Bronchial epithelial cell (primary cell): ENCODE measurements at regions not wholly inside any gene's neighbourhood (a gene's known extent, or its start where the extent isn't known, plus 50 kb on each side); places are given as distances from the start of the nearest gene placed in this dataset.

ENCODE experiments used
- DNase-seq: peaks from one replicate; pipeline ENCODE4 v3.0.0-alpha.2; 2010; ENCODE audit warnings: low read depth
- FAIRE-seq: peaks from 2 replicates; lab custom pipeline; 2011; peaks lifted over from hg19 to GRCh38; lab: Jason Lieb, UNC
- H3K27me3 ChIP-seq: 2 replicates; pipeline ENCODE4 v1.5.1; 2011; ENCODE audit warnings: low read length; ENCODE audit not compliant: control insufficient read depth, insufficient read depth
- H3K36me3 ChIP-seq: 2 replicates; pipeline ENCODE4 v1.5.1; 2011; ENCODE audit warnings: low read length; ENCODE audit not compliant: control insufficient read depth, insufficient read depth
- H3K4me3 ChIP-seq: 2 replicates; pipeline ENCODE4 v1.5.1; 2011; ENCODE audit warnings: mild to moderate bottlenecking, low read depth, low read length, control low read depth
- TF ChIP-seq, protein P1 (sequence below): IDR thresholded peaks from 2 replicates; pipeline ENCODE4 v1.5.1; 2011; ENCODE audit warnings: mild to moderate bottlenecking, moderate library complexity, low read length, control low read depth, inconsistent platforms; ENCODE audit not compliant: insufficient read depth, severe bottlenecking

- FAIRE-seq, result no peak
- Histone ChIP-seq H3K36me3 (no peaks in the 10 kb centered on the region), H3K27me3 (no peaks in the 10 kb centered on the region), H3K4me3 (no peak overlapping the region)
- DNase-seq, result no peak
- TF ChIP-seq, protein P1, sequence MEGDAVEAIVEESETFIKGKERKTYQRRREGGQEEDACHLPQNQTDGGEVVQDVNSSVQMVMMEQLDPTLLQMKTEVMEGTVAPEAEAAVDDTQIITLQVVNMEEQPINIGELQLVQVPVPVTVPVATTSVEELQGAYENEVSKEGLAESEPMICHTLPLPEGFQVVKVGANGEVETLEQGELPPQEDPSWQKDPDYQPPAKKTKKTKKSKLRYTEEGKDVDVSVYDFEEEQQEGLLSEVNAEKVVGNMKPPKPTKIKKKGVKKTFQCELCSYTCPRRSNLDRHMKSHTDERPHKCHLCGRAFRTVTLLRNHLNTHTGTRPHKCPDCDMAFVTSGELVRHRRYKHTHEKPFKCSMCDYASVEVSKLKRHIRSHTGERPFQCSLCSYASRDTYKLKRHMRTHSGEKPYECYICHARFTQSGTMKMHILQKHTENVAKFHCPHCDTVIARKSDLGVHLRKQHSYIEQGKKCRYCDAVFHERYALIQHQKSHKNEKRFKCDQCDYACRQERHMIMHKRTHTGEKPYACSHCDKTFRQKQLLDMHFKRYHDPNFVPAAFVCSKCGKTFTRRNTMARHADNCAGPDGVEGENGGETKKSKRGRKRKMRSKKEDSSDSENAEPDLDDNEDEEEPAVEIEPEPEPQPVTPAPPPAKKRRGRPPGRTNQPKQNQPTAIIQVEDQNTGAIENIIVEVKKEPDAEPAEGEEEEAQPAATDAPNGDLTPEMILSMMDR, result no peak
These were observed 109.5 kb downstream of the FANCF start for GRCh38 chr11:22516111-22516510.

GRCh38 chr11:22512457-22512856, 113.2 kb downstream of the FANCF start:
- FAIRE-seq (no peak), DNase-seq (no peak)
- H3K36me3 ChIP-seq, result no peaks in the 10 kb centered on the region
- no peaks in the 10 kb centered on the region for H3K27me3 ChIP-seq
- H3K4me3 ChIP-seq, result no peak overlapping the region
- TF ChIP-seq, protein P1, result no peak

GRCh38 chr11:22510741-22511140, 114.9 kb downstream of the FANCF start:
- no peak for FAIRE-seq

GRCh38 chr11:22510010-22510409, 115.6 kb downstream of the FANCF start:
- FAIRE-seq (no peak), DNase-seq (peak; percentile 22)
- no peak overlapping the region for H3K4me3 ChIP-seq
- H3K27me3 ChIP-seq, result no peaks in the 10 kb centered on the region
- TF ChIP-seq, protein P1, result no peak
- no peaks in the 10 kb centered on the region for H3K36me3 ChIP-seq

More at GRCh38 chr11:22510741-22511140, 114.9 kb downstream of the FANCF start:
- Histone ChIP-seq H3K27me3 (no peaks in the 10 kb centered on the region), H3K36me3 (no peaks in the 10 kb centered on the region), H3K4me3 (no peak overlapping the region)
- peak; percentile 98 for DNase-seq
- TF ChIP-seq, protein P1, result no peak

- H3K36me3 ChIP-seq, result no peaks in the 10 kb centered on the region
- TF ChIP-seq, protein P1, result no peak
- no peak overlapping the region for H3K4me3 ChIP-seq
- DNase-seq (no peak), FAIRE-seq (no peak)
- no peaks in the 10 kb centered on the region for H3K27me3 ChIP-seq
These were observed 117.0 kb downstream of the FANCF start for GRCh38 chr11:22508665-22509064.

DNA sequence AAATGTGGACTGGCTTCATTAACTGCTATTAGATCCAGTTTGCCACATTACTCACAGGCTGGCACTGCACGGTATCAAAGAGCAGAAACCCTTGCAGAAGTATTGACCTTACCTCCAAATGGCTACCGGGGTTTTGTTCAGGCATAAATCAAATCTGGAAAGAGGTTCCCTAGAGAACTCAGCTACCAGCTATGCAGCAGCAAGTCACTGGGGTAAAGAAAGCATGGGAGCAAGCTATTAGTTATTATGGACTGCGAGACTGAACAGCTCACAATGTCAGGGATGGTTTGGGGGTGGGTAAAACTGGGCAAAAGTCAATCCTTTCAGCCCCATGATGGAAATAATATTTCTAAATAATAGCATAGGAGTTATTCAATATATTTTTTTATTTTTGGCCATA, 128.1 kb downstream of the FANCF start:
- FAIRE-seq, result no peak
- Histone ChIP-seq H3K4me3 (no peak overlapping the region), H3K36me3 (no peaks in the 10 kb centered on the region), H3K27me3 (no peaks in the 10 kb centered on the region)
- DNase-seq, result no peak
- TF ChIP-seq, protein P1, result no peak
